H9 (cell line): ENCODE measurements at regions not wholly inside any gene's neighbourhood (a gene's known extent, or its start where the extent isn't known, plus 50 kb on each side); places are given as distances from the start of the nearest gene placed in this dataset.

Source experiments
- DNase-seq: peaks from one replicate; pipeline ENCODE4 v3.0.0-alpha.2; 2017
- H2AFZ ChIP-seq: one replicate; pipeline ENCODE4 v1.6.1; 2013; ENCODE audit warnings: mild to moderate bottlenecking, low read length, control low read depth, moderate library complexity
- H2AK5ac ChIP-seq: 2 replicates; pipeline ENCODE4 v1.6.1; 2013; ENCODE audit warnings: low read length, control low read depth, mixed read lengths; ENCODE audit not compliant: insufficient read length
- H2BK120ac ChIP-seq: one replicate; pipeline ENCODE4 v1.6.1; 2013; ENCODE audit warnings: low read depth, mild to moderate bottlenecking, low read length, control low read depth, inconsistent platforms; ENCODE audit not compliant: poor library complexity, severe bottlenecking
- H2BK12ac ChIP-seq: 2 replicates; pipeline ENCODE4 v1.6.1; 2013; ENCODE audit warnings: low read length, control low read depth, mixed read lengths, low read depth; ENCODE audit not compliant: insufficient read length
- H2BK15ac ChIP-seq: 2 replicates; pipeline ENCODE4 v1.6.1; 2013; ENCODE audit warnings: low read depth, low read length, control low read depth
- H2BK20ac ChIP-seq: one replicate; pipeline ENCODE4 v1.6.1; 2013; ENCODE audit warnings: low read depth, mild to moderate bottlenecking, low read length, control low read depth, inconsistent platforms; ENCODE audit not compliant: poor library complexity, severe bottlenecking
- H2BK5ac ChIP-seq: 2 replicates; pipeline ENCODE4 v1.6.1; 2013; ENCODE audit warnings: low read length, control low read depth, mixed read lengths; ENCODE audit not compliant: insufficient read length
- H3K14ac ChIP-seq: 2 replicates; pipeline ENCODE4 v1.6.1; 2013; ENCODE audit warnings: low read length, control low read depth; ENCODE audit not compliant: insufficient read depth
- H3K18ac ChIP-seq: 2 replicates; pipeline ENCODE4 v1.6.1; 2013; ENCODE audit warnings: low read depth, mild to moderate bottlenecking, mixed read lengths, low read length, control low read depth; ENCODE audit not compliant: insufficient read length
- H3K23ac ChIP-seq: 2 replicates; pipeline ENCODE4 v1.6.1; 2013; ENCODE audit warnings: low read length, control low read depth, mixed read lengths, low read depth; ENCODE audit not compliant: insufficient read length
- H3K23me2 ChIP-seq: 2 replicates; pipeline ENCODE4 v1.6.1; 2013; ENCODE audit warnings: low read depth, mild to moderate bottlenecking, mixed read lengths, low read length, control low read depth; ENCODE audit not compliant: insufficient read length, poor library complexity, severe bottlenecking
- H3K27ac ChIP-seq: 2 replicates; pipeline ENCODE4 v1.5.1; 2013; ENCODE audit warnings: low read length, control low read depth, mixed read lengths, low read depth; ENCODE audit not compliant: insufficient read length
- H3K27me3 ChIP-seq: 2 replicates; pipeline ENCODE4 v1.6.1; 2013; ENCODE audit warnings: low read length, control low read depth, inconsistent platforms; ENCODE audit not compliant: insufficient read depth
- H3K4ac ChIP-seq: 2 replicates; pipeline ENCODE4 v1.6.1; 2013; ENCODE audit warnings: low read depth, mild to moderate bottlenecking, control low read depth, inconsistent platforms, low read length, moderate library complexity
- H3K4me1 ChIP-seq: 2 replicates; pipeline ENCODE4 v1.6.1; 2013; ENCODE audit warnings: low read length, control low read depth, inconsistent platforms; ENCODE audit not compliant: insufficient read depth
- H3K4me2 ChIP-seq: 2 replicates; pipeline ENCODE4 v1.6.1; 2013; ENCODE audit warnings: low read length, control low read depth, mixed read lengths; ENCODE audit not compliant: insufficient read length, insufficient read depth
- H3K56ac ChIP-seq: 2 replicates; pipeline ENCODE4 v1.6.1; 2013; ENCODE audit warnings: low read depth, mild to moderate bottlenecking, mixed read lengths, low read length, control low read depth; ENCODE audit not compliant: insufficient read length
- H3K79me1 ChIP-seq: 2 replicates; pipeline ENCODE4 v1.6.1; 2013; ENCODE audit warnings: low read depth, mild to moderate bottlenecking, moderate library complexity, low read length, control low read depth, inconsistent platforms; ENCODE audit not compliant: insufficient read depth, poor library complexity, severe bottlenecking
- H3K79me2 ChIP-seq: 2 replicates; pipeline ENCODE4 v1.6.1; 2013; ENCODE audit warnings: low read length, control low read depth, inconsistent platforms; ENCODE audit not compliant: insufficient read depth
- H3K9ac ChIP-seq: 2 replicates; pipeline ENCODE4 v1.6.1; 2013; ENCODE audit warnings: low read length, control low read depth, mixed read lengths; ENCODE audit not compliant: insufficient read length; ENCODE audit errors: extremely low read depth
- H3K9me3 ChIP-seq: one replicate; pipeline ENCODE4 v1.6.1; 2013; ENCODE audit warnings: low read depth, low read length, inconsistent platforms; ENCODE audit not compliant: control insufficient read depth
- H3T11ph ChIP-seq: one replicate; pipeline ENCODE4 v1.6.1; 2013; ENCODE audit warnings: mild to moderate bottlenecking, low read length, control low read depth, inconsistent platforms
- H4K20me1 ChIP-seq: one replicate; pipeline ENCODE4 v1.6.1; 2013; ENCODE audit not compliant: control insufficient read depth, insufficient read length, insufficient read depth
- H4K5ac ChIP-seq: 2 replicates; pipeline ENCODE4 v1.6.1; 2013; ENCODE audit warnings: low read depth, mild to moderate bottlenecking, mixed read lengths, low read length, control low read depth; ENCODE audit not compliant: insufficient read length
- H4K8ac ChIP-seq: replicated peaks from 2 replicates; pipeline ENCODE4 v1.6.1; 2013; ENCODE audit warnings: low read length, control low read depth, mixed read lengths, low read depth; ENCODE audit not compliant: insufficient read length
- H4K91ac ChIP-seq: 2 replicates; pipeline ENCODE4 v1.6.1; 2013; ENCODE audit warnings: low read depth, mild to moderate bottlenecking, moderate library complexity, mixed read lengths, low read length, control low read depth; ENCODE audit not compliant: insufficient read length
- H3K27ac Mint-ChIP-seq, 3 experiments: 2 replicates in 2 of 3; 3 replicates in 1 of 3; pipeline ENCODE4 v1.8.0; 2020 to 2021; ENCODE audit warnings: mixed read lengths in 3 of 3, mild to moderate bottlenecking in 1 of 3, moderate library complexity in 1 of 3
- H3K27me3 Mint-ChIP-seq: 2 replicates; pipeline ENCODE4 v1.8.0; 2021; ENCODE audit warnings: low read depth, mild to moderate bottlenecking, moderate library complexity, mixed read lengths
- H3K36me3 Mint-ChIP-seq, 3 experiments: 2 replicates in 2 of 3; 3 replicates in 1 of 3; pipeline ENCODE4 v1.8.0; 2020 to 2021; ENCODE audit warnings: low read depth in 3 of 3, mixed read lengths in 3 of 3; ENCODE audit not compliant: insufficient read depth in 1 of 3
- H3K4me1 Mint-ChIP-seq, 2 experiments: 2 replicates each; pipeline ENCODE4 v1.8.0; 2020; ENCODE audit warnings: mixed read lengths in 2 of 2
- H3K4me3 Mint-ChIP-seq, 2 experiments: 2 replicates in 1 of 2; 3 replicates in 1 of 2; pipeline ENCODE4 v1.8.0; 2020 to 2021; ENCODE audit warnings: mild to moderate bottlenecking in 2 of 2, mixed read lengths in 2 of 2, moderate library complexity in 1 of 2
- H3K9me3 Mint-ChIP-seq, 2 experiments: 2 replicates in 1 of 2; 3 replicates in 1 of 2; pipeline ENCODE4 v1.8.0; 2020; ENCODE audit warnings: mild to moderate bottlenecking in 2 of 2, mixed read lengths in 2 of 2, moderate library complexity in 1 of 2
- CTCF ChIP-seq: fragments of 200-600 bp; sonication (generic); conservative IDR thresholded peaks from 3 replicates; pipeline ENCODE4 v1.8.0; 2021; ENCODE audit warnings: antibody characterized with exemption, mild to moderate bottlenecking
- WGBS: extraction: QIAGEN DNeasy Blood & Tissue Kit; methylation state at CpG from one replicate; pipeline ENCODE4 v1.1.7; 2013; ENCODE audit warnings: missing lambda C conversion rate, low lambda C conversion rate, mixed read lengths; ENCODE audit not compliant: insufficient read length; ENCODE audit errors: extremely low coverage; 5-methylcytosine and 5-hydroxymethylcytosine counted together

GRCh38 chr5:1665231-1665630 lies 134.4 kb downstream of the MRPL36 start:
- Mint-ChIP-seq H3K9me3 (peaks cover 0 to 7% of the 10 kb centered on the region in 2 experiments; a peak in 3 of 5 replicates), H3K27me3 (peaks cover 58% of the 10 kb centered on the region), H3K4me1 (peaks cover 14 to 15% of the 10 kb centered on the region in 2 experiments), H3K4me3 (no peak overlapping the region), H3K27ac (no peak overlapping the region), H3K36me3 (no peaks in the 10 kb centered on the region; a peak in 3 of 7 replicates)
- no CpG with 5 or more reads among the region's 6 CpGs for WGBS
- Histone ChIP-seq H2BK5ac (no peak overlapping the region), H3K23me2 (no peaks in the 10 kb centered on the region), H4K5ac (no peak overlapping the region), H3K9ac (no peak overlapping the region), H4K8ac (no peak overlapping the region), H2BK20ac (no peak overlapping the region), H3K4ac (no peak overlapping the region), H2BK12ac (no peak overlapping the region), H3K14ac (no peak overlapping the region), H3K79me2 (no peaks in the 10 kb centered on the region), H4K20me1 (no peaks in the 10 kb centered on the region), H4K91ac (no peak overlapping the region), H3T11ph (no peak overlapping the region), H3K27ac (no peak overlapping the region), H3K23ac (no peak overlapping the region), H2BK15ac (no peak overlapping the region), H3K4me1 (no peaks in the 10 kb centered on the region), H3K4me2 (no peak overlapping the region), H2BK120ac (no peak overlapping the region), H2AFZ (no peak overlapping the region), H2AK5ac (no peak overlapping the region), H3K9me3 (no peaks in the 10 kb centered on the region), H3K27me3 (peaks cover 3% of the 10 kb centered on the region; the same call in 1 of the 2 replicates), H3K56ac (no peak overlapping the region), H3K18ac (no peak overlapping the region), H3K79me1 (no peaks in the 10 kb centered on the region)
- TF ChIP-seq CTCF: no peak
- peak; percentile 20 for DNase-seq
